ENCODE measurements at regions not wholly inside any gene's neighbourhood (a gene's known extent, or its start where the extent isn't known, plus 50 kb on each side); places are given as distances from the start of the nearest gene placed in this dataset.
"Not testable (repeated sequence)": the region's sequence is repeated elsewhere in the genome, so short reads cannot be mapped to it uniquely, and the experiment has no call there.

GRCh38 chr9:34907044-34907443, 51.0 kb upstream of the PHF24 start:
- DNase-seq (ENCODE audit: low read depth), result no peak

GRCh38 chr9:34899535-34900158, 58.4 kb upstream of the PHF24 start:
- peak; percentile 62 for DNase-seq (ENCODE audit: low read depth)

GRCh38 chr9:34898846-34899245, 59.2 kb upstream of the PHF24 start:
- DNase-seq (ENCODE audit: low read depth), result no peak

- no peak for DNase-seq (ENCODE audit: low read depth)
Measured at GRCh38 chr9:34896112-34896511, 62.0 kb upstream of the PHF24 start.

- no peak for DNase-seq (ENCODE audit: low read depth)
Measured at GRCh38 chr9:34892886-34893285, 65.2 kb upstream of the PHF24 start.

- DNase-seq (ENCODE audit: low read depth), result no peak
Measured at GRCh38 chr9:34891386-34891785, 66.7 kb upstream of the PHF24 start.

GRCh38 chr9:34887841-34888240, 70.2 kb upstream of the PHF24 start:
- DNase-seq (ENCODE audit: low read depth), result no peak

- DNase-seq (ENCODE audit: low read depth), result no peak
Measured at GRCh38 chr9:34884747-34885189, 73.3 kb upstream of the PHF24 start.

- DNase-seq (ENCODE audit: low read depth), result no peak
Measured at GRCh38 chr9:34876096-34876495, 82.0 kb upstream of the PHF24 start.

GRCh38 chr9:34869390-34869789, 88.7 kb upstream of the PHF24 start:
- peak; percentile 1 for DNase-seq (ENCODE audit: low read depth)

- no peak for DNase-seq (ENCODE audit: low read depth)
Measured at GRCh38 chr9:34866614-34867013, 91.5 kb upstream of the PHF24 start.

GRCh38 chr9:34863426-34863825, 94.7 kb upstream of the PHF24 start:
- DNase-seq (ENCODE audit: low read depth), result no peak

GRCh38 chr9:34862836-34863235, 95.2 kb upstream of the PHF24 start:
- no peak for DNase-seq (ENCODE audit: low read depth)

GRCh38 chr9:34862043-34862442, 96.0 kb upstream of the PHF24 start:
- no peak for DNase-seq (ENCODE audit: low read depth)

GRCh38 chr9:34855016-34855415, 103.1 kb upstream of the PHF24 start:
- DNase-seq (ENCODE audit: low read depth), result not testable (repeated sequence)

- no peak for DNase-seq (ENCODE audit: low read depth)
Measured at GRCh38 chr9:34830068-34830467, 120.1 kb upstream of the CCL21 start.

GRCh38 chr9:34826999-34827538, 117.1 kb upstream of the CCL21 start:
- DNase-seq (ENCODE audit: low read depth), result no peak

GRCh38 chr9:34825775-34826174, 115.8 kb upstream of the CCL21 start:
- no peak for DNase-seq (ENCODE audit: low read depth)

GRCh38 chr9:34823778-34824177, 113.8 kb upstream of the CCL21 start:
- no peak for DNase-seq (ENCODE audit: low read depth)

GRCh38 chr9:34810187-34810524, 100.2 kb upstream of the CCL21 start:
- DNase-seq (ENCODE audit: low read depth), result no peak

- DNase-seq (ENCODE audit: low read depth), result no peak
Measured at GRCh38 chr9:34809504-34810186, 99.7 kb upstream of the CCL21 start.

- no peak for DNase-seq (ENCODE audit: low read depth)
Measured at GRCh38 chr9:34802916-34803315, 93.0 kb upstream of the CCL21 start.

GRCh38 chr9:34797367-34797766, 87.4 kb upstream of the CCL21 start:
- no peak for DNase-seq (ENCODE audit: low read depth)

- DNase-seq (ENCODE audit: low read depth), result no peak
Measured at GRCh38 chr9:34796924-34797323, 87.0 kb upstream of the CCL21 start.

Measured in GM04504 (cell line).